SW480 (cell line): ENCODE measurements at regions not wholly inside any gene's neighbourhood (a gene's known extent, or its start where the extent isn't known, plus 50 kb on each side); places are given as distances from the start of the nearest gene placed in this dataset.

Source experiments
- DNase-seq: peaks from one replicate; pipeline ENCODE4 v3.0.0-alpha.2; 2016; ENCODE audit warnings: low spot score

- DNase-seq = no peak
Observed at GRCh38 chrY:12576278-12576677, 124.8 kb upstream of the USP9Y start.

- DNase-seq = no peak
Observed at GRCh38 chrY:12593532-12594216, 107.4 kb upstream of the USP9Y start.

- DNase-seq = no peak
Observed at GRCh38 chrY:12598783-12599182, 102.2 kb upstream of the USP9Y start.

- DNase-seq = no peak
Observed at GRCh38 chrY:12605426-12605825, 95.6 kb upstream of the USP9Y start.

GRCh38 chrY:12610861-12611260 lies 90.2 kb upstream of the USP9Y start:
- DNase-seq = no peak

GRCh38 chrY:12615733-12616446 lies 85.1 kb upstream of the USP9Y start:
- no peak for DNase-seq

- DNase-seq = no peak
Observed at GRCh38 chrY:12621454-12622081, 79.5 kb upstream of the USP9Y start.

- DNase-seq = no peak
Observed at GRCh38 chrY:12623204-12623603, 77.8 kb upstream of the USP9Y start.

GRCh38 chrY:12642986-12643385 lies 58.0 kb upstream of the USP9Y start:
- DNase-seq = no peak

GRCh38 chrY:12643693-12644348 lies 57.2 kb upstream of the USP9Y start:
- no peak for DNase-seq

- DNase-seq = no peak
Observed at GRCh38 chrY:12651095-12651494, 49.9 kb upstream of the USP9Y start.
